Parathyroid adenoma (tissue), 2 donors: ENCODE measurements at regions not wholly inside any gene's neighbourhood (a gene's known extent, or its start where the extent isn't known, plus 50 kb on each side); places are given as distances from the start of the nearest gene placed in this dataset.
A peak's percentile ranks its signal among the peaks of the same experiment; 100 is the strongest.

Experiments used
- H2AFZ ChIP-seq: fragments of 300-600 bp; sonication (generic); one replicate; pipeline ENCODE4 v1.7.0; 2017; ENCODE audit warnings: antibody characterized with exemption, mild to moderate bottlenecking
- H3K27ac ChIP-seq: fragments of 300-600 bp; sonication (generic); one replicate; pipeline ENCODE4 v1.7.0; 2017
- H3K27me3 ChIP-seq: fragments of 300-600 bp; sonication (generic); one replicate; pipeline ENCODE4 v1.7.0; 2017; ENCODE audit warnings: low read length; ENCODE audit not compliant: control insufficient read depth, insufficient read depth
- H3K36me3 ChIP-seq: fragments of 300-600 bp; sonication (generic); one replicate; pipeline ENCODE4 v1.7.0; 2017; ENCODE audit warnings: low read length; ENCODE audit not compliant: control insufficient read depth, insufficient read depth
- H3K4me1 ChIP-seq: fragments of 300-600 bp; sonication (generic); one replicate; pipeline ENCODE4 v1.7.0; 2017; ENCODE audit warnings: control low read depth
- H3K4me2 ChIP-seq: fragments of 300-600 bp; sonication (generic); one replicate; pipeline ENCODE4 v1.7.0; 2017; ENCODE audit warnings: low read length
- H3K4me3 ChIP-seq: fragments of 300-600 bp; sonication (generic); one replicate; pipeline ENCODE4 v1.7.0; 2017; ENCODE audit warnings: low read depth, low read length
- H3K79me2 ChIP-seq: fragments of 300-600 bp; sonication (generic); one replicate; pipeline ENCODE4 v1.7.0; 2017; ENCODE audit warnings: control low read depth
- H3K9ac ChIP-seq: fragments of 300-600 bp; sonication (generic); one replicate; pipeline ENCODE4 v1.7.0; 2017; ENCODE audit warnings: mild to moderate bottlenecking
- H3K9me3 ChIP-seq: fragments of 300-600 bp; sonication (generic); one replicate; pipeline ENCODE4 v1.7.0; 2017; ENCODE audit warnings: low read length; ENCODE audit not compliant: control insufficient read depth
- CTCF ChIP-seq: fragments of 300-600 bp; sonication (generic); IDR thresholded peaks from one replicate; pipeline ENCODE4 v1.7.0; 2017; ENCODE audit warnings: antibody characterized with exemption, mild to moderate bottlenecking
- donor health status: primary hyperparathyroidism.

GRCh38 chr13:106867249-106867648 is 299.3 kb upstream of the ARGLU1 start:
- TF ChIP-seq CTCF: no peak
- H3K79me2 ChIP-seq: no peaks in the 10 kb centered on the region
- no peaks in the 10 kb centered on the region for H3K27me3 ChIP-seq
- H3K4me2 ChIP-seq: peak overlapping the region; percentile 48
- no peak overlapping the region for H3K9ac ChIP-seq
- no peaks in the 10 kb centered on the region for H3K9me3 ChIP-seq
- H3K36me3 ChIP-seq: no peaks in the 10 kb centered on the region
- no peaks in the 10 kb centered on the region for H3K4me1 ChIP-seq
- peak overlapping the region; percentile 15 for H2AFZ ChIP-seq
- H3K27ac ChIP-seq: peak overlapping the region; percentile 39
- H3K4me3 ChIP-seq: no peak overlapping the region

GRCh38 chr13:106865716-106866440 is 297.9 kb upstream of the ARGLU1 start:
- H3K4me2 ChIP-seq: peak overlapping the region; percentile 64
- H3K79me2 ChIP-seq: no peaks in the 10 kb centered on the region
- no peaks in the 10 kb centered on the region for H3K9me3 ChIP-seq
- no peaks in the 10 kb centered on the region for H3K4me1 ChIP-seq
- peak overlapping the region; percentile 39 for H3K4me3 ChIP-seq
- H3K36me3 ChIP-seq: no peaks in the 10 kb centered on the region
- peak overlapping the region; percentile 53 for H3K27ac ChIP-seq
- no peak overlapping the region for H3K9ac ChIP-seq
- H2AFZ ChIP-seq: no peak overlapping the region
- no peaks in the 10 kb centered on the region for H3K27me3 ChIP-seq
- no peak for TF ChIP-seq CTCF

GRCh38 chr13:106859533-106859904 is 291.6 kb upstream of the ARGLU1 start:
- Histone ChIP-seq H3K9me3 (no peaks in the 10 kb centered on the region), H3K9ac (no peak overlapping the region)

GRCh38 chr13:106858903-106859532 is 291.1 kb upstream of the ARGLU1 start:
- no peaks in the 10 kb centered on the region for H3K27me3 ChIP-seq
- H3K4me1 ChIP-seq: peaks cover 11% of the 10 kb centered on the region
- no peaks in the 10 kb centered on the region for H3K79me2 ChIP-seq
- TF ChIP-seq CTCF: no peak
- H3K27ac ChIP-seq: peak overlapping the region; percentile 86
- H2AFZ ChIP-seq: peak overlapping the region; percentile 64
- peak overlapping the region; percentile 67 for H3K4me2 ChIP-seq
- H3K9ac ChIP-seq: no peak overlapping the region
- no peaks in the 10 kb centered on the region for H3K9me3 ChIP-seq
- no peaks in the 10 kb centered on the region for H3K36me3 ChIP-seq
- H3K4me3 ChIP-seq: peak overlapping the region; percentile 38

More at GRCh38 chr13:106859533-106859904, 291.6 kb upstream of the ARGLU1 start:
- H3K27ac ChIP-seq: peak overlapping the region; percentile 86
- no peaks in the 10 kb centered on the region for H3K36me3 ChIP-seq
- TF ChIP-seq CTCF: no peak
- H3K4me3 ChIP-seq: peak overlapping the region; percentile 38
- H3K4me1 ChIP-seq: peaks cover 11% of the 10 kb centered on the region
- peak overlapping the region; percentile 64 for H2AFZ ChIP-seq
- H3K27me3 ChIP-seq: no peaks in the 10 kb centered on the region
- peak overlapping the region; percentile 67 for H3K4me2 ChIP-seq
- no peaks in the 10 kb centered on the region for H3K79me2 ChIP-seq
